ENCODE measurements at regions not wholly inside any gene's neighbourhood (a gene's known extent, or its start where the extent isn't known, plus 50 kb on each side); places are given as distances from the start of the nearest gene placed in this dataset.

- TF ChIP-seq, protein P1, sequence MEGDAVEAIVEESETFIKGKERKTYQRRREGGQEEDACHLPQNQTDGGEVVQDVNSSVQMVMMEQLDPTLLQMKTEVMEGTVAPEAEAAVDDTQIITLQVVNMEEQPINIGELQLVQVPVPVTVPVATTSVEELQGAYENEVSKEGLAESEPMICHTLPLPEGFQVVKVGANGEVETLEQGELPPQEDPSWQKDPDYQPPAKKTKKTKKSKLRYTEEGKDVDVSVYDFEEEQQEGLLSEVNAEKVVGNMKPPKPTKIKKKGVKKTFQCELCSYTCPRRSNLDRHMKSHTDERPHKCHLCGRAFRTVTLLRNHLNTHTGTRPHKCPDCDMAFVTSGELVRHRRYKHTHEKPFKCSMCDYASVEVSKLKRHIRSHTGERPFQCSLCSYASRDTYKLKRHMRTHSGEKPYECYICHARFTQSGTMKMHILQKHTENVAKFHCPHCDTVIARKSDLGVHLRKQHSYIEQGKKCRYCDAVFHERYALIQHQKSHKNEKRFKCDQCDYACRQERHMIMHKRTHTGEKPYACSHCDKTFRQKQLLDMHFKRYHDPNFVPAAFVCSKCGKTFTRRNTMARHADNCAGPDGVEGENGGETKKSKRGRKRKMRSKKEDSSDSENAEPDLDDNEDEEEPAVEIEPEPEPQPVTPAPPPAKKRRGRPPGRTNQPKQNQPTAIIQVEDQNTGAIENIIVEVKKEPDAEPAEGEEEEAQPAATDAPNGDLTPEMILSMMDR (optimal IDR thresholded peaks at IDR 0.05 in 1 of 3, IDR thresholded peaks at IDR 0.05 in 1 of 3, conservative IDR thresholded peaks at IDR 0.05 in 1 of 3; ENCODE audit: extremely low read depth in 1 of 3, insufficient read depth in 2 of 3, low read length in 3 of 3), result no peak
- TF ChIP-seq EZH2 (IDR thresholded peaks at IDR 0.05; ENCODE audit: low read length), result no peak
These were observed 133.0 kb upstream of the PCBD1 start for GRCh38 chr10:71021402-71021801.

Measured in keratinocyte (primary cell).